ENCODE measurements at regions not wholly inside any gene's neighbourhood (a gene's known extent, or its start where the extent isn't known, plus 50 kb on each side); places are given as distances from the start of the nearest gene placed in this dataset.

DNA sequence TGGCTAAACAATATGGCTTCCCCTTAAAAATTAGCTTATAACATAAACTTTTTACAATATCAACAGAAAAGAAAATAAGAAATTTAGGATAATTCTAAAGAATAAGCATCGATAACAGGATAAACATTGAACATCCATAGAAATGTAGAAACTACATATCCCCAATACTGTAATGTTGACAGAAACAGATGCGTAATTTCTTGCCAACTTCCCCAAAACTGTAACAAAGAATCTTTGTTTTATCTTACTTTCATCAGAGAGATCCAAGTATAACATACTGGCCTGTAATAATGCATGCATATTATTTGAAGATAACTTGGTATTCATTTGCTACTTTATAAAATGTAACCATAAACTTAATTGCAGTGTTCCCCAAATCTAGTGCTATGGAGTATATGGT, 339.9 kb downstream of the ARL4A start:
- TF ChIP-seq, protein P1, sequence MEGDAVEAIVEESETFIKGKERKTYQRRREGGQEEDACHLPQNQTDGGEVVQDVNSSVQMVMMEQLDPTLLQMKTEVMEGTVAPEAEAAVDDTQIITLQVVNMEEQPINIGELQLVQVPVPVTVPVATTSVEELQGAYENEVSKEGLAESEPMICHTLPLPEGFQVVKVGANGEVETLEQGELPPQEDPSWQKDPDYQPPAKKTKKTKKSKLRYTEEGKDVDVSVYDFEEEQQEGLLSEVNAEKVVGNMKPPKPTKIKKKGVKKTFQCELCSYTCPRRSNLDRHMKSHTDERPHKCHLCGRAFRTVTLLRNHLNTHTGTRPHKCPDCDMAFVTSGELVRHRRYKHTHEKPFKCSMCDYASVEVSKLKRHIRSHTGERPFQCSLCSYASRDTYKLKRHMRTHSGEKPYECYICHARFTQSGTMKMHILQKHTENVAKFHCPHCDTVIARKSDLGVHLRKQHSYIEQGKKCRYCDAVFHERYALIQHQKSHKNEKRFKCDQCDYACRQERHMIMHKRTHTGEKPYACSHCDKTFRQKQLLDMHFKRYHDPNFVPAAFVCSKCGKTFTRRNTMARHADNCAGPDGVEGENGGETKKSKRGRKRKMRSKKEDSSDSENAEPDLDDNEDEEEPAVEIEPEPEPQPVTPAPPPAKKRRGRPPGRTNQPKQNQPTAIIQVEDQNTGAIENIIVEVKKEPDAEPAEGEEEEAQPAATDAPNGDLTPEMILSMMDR (IDR thresholded peaks at IDR 0.05) = no peak
- TF ChIP-seq POLR2AphosphoS5 (IDR thresholded peaks at IDR 0.05) (no peak), EP300 (IDR thresholded peaks at IDR 0.05) (no peak), POLR2A (IDR thresholded peaks at IDR 0.05) (no peak)

All from stomach (tissue), 4 donors.